BE2C (cell line): ENCODE measurements at regions not wholly inside any gene's neighbourhood (a gene's known extent, or its start where the extent isn't known, plus 50 kb on each side); places are given as distances from the start of the nearest gene placed in this dataset.

Experiments used
- DNase-seq: peaks from one replicate; pipeline ENCODE4 v3.0.0-alpha.2; 2020
- H3K27me3 ChIP-seq: fragments of 250-450 bp; sonication (Bioruptor Pico); 2 replicates; pipeline ENCODE4 v1.5.1; 2020; ENCODE audit warnings: mild to moderate bottlenecking
- H3K36me3 ChIP-seq: fragments of 250-450 bp; sonication (Bioruptor Pico); 2 replicates; pipeline ENCODE4 v1.5.1; 2020; ENCODE audit warnings: mild to moderate bottlenecking
- H3K4me1 ChIP-seq: fragments of 250-450 bp; sonication (Bioruptor Pico); 2 replicates; pipeline ENCODE4 v1.5.1; 2020
- H3K4me3 ChIP-seq: 2 replicates; pipeline ENCODE4 v1.5.1; 2011; ENCODE audit warnings: low read depth, low read length
- H3K9me3 ChIP-seq: fragments of 250-450 bp; sonication (Bioruptor Pico); 2 replicates; pipeline ENCODE4 v1.5.1; 2020
- TF ChIP-seq, protein P1 (sequence below): IDR thresholded peaks from 2 replicates; pipeline ENCODE4 v1.5.1; 2012; ENCODE audit warnings: mild to moderate bottlenecking, low read depth, low read length

DNA sequence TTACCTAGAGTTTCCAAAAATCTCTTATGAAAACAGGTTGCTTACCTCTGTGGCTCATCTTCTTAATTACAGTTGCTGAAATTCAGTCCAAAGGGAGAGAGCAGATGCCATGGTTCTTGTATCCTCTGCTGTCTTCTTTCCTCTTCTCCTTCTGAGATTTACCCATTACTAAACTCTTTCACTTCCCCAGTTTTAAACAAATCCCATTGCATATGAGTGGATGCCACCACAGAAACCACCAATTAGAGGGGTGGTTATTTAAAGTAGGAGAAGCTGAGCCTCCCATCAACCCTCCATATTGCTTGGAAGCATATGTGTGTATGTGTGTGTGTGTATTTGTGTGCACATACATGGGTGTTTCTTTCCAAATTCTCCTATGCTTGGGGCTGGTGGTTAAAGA, 128.5 kb upstream of the KCNK1 start:
- no peaks in the 10 kb centered on the region for H3K4me1 ChIP-seq
- no peaks in the 10 kb centered on the region; the same call in 1 of the 2 replicates for H3K27me3 ChIP-seq
- H3K4me3 ChIP-seq = no peak overlapping the region
- H3K36me3 ChIP-seq = no peaks in the 10 kb centered on the region
- no peak for DNase-seq
- H3K9me3 ChIP-seq = no peaks in the 10 kb centered on the region
- TF ChIP-seq, protein P1, sequence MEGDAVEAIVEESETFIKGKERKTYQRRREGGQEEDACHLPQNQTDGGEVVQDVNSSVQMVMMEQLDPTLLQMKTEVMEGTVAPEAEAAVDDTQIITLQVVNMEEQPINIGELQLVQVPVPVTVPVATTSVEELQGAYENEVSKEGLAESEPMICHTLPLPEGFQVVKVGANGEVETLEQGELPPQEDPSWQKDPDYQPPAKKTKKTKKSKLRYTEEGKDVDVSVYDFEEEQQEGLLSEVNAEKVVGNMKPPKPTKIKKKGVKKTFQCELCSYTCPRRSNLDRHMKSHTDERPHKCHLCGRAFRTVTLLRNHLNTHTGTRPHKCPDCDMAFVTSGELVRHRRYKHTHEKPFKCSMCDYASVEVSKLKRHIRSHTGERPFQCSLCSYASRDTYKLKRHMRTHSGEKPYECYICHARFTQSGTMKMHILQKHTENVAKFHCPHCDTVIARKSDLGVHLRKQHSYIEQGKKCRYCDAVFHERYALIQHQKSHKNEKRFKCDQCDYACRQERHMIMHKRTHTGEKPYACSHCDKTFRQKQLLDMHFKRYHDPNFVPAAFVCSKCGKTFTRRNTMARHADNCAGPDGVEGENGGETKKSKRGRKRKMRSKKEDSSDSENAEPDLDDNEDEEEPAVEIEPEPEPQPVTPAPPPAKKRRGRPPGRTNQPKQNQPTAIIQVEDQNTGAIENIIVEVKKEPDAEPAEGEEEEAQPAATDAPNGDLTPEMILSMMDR = no peak

DNA sequence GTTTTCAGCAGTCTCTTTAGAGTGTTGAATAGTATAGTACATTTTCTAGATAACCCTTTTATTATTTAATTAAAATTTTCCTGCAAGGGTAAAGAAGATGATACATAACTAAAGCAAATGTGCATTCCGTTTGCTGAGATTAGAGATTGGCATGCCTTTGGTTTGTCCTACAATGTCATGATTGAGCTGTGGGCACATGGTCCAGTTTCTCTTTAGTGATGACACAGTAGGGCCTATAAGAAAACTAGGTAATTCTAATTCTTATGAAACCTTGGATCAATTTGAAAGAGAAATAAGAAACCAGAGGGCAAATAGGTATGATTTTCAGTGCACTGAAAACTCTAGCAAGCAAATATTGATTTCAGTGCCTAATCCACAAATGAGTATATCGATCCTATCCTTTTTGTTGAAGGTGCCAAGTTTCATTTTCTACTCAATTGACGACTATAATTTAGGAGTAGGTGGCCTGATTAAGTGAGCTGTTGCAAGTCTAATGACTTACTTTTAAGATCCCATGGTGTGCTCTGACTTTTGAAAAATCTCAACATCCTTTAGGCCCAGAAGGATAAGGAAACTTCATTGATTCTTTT, 128.0 kb upstream of the KCNK1 start:
- TF ChIP-seq, protein P1 = no peak
- H3K9me3 ChIP-seq = no peaks in the 10 kb centered on the region
- DNase-seq = no peak
- no peaks in the 10 kb centered on the region for H3K27me3 ChIP-seq
- H3K4me1 ChIP-seq = no peaks in the 10 kb centered on the region
- H3K36me3 ChIP-seq = no peaks in the 10 kb centered on the region
- no peak overlapping the region for H3K4me3 ChIP-seq

DNA sequence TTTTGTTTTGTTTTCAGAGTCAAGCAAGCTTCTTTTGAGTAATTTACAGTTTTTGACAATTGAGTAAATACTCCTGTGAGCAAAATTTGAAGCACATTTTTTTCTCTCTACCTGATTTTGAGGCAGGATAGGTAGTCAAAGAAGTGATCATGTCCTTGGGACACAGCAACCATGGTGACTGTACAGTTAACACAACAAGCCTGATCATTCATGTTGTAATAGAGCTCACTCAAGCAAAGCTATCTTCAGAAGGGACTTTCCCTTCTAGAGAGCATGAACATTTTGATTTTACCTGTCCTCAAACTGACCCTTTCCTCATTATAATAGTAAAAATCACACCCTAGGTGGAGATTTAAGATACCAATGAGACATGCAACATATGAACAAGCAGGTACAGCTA, 126.5 kb upstream of the KCNK1 start:
- TF ChIP-seq, protein P1 = no peak

DNA sequence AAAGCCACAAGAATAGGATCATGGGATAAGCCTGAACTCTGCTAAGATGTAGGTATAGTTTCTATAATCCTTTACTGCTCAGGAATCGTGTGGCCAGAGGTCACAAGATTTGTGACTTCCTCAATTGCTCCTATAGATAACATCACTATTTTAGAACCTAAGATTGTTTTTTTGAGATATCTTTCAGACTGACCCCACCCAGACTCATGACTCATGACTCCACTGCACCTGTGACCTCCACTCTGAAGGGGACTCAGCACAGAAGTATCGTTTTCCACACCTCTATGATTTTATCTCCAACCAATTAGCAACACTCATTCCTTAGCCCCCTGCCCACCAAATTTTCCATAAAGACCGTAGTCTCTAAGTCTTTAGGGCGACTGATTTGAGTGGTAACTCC, 124.5 kb upstream of the KCNK1 start:
- H3K4me1 ChIP-seq = no peaks in the 10 kb centered on the region
- DNase-seq = no peak
- H3K36me3 ChIP-seq = no peaks in the 10 kb centered on the region
- H3K9me3 ChIP-seq = no peaks in the 10 kb centered on the region
- H3K27me3 ChIP-seq = no peaks in the 10 kb centered on the region
- TF ChIP-seq, protein P1 = no peak
- H3K4me3 ChIP-seq = no peak overlapping the region

More for the DNA sequence above, 126.5 kb upstream of the KCNK1 start:
- no peaks in the 10 kb centered on the region for H3K36me3 ChIP-seq
- H3K4me3 ChIP-seq = no peak overlapping the region
- no peaks in the 10 kb centered on the region for H3K27me3 ChIP-seq
- H3K4me1 ChIP-seq = no peaks in the 10 kb centered on the region
- no peak for DNase-seq
- no peaks in the 10 kb centered on the region for H3K9me3 ChIP-seq

DNA sequence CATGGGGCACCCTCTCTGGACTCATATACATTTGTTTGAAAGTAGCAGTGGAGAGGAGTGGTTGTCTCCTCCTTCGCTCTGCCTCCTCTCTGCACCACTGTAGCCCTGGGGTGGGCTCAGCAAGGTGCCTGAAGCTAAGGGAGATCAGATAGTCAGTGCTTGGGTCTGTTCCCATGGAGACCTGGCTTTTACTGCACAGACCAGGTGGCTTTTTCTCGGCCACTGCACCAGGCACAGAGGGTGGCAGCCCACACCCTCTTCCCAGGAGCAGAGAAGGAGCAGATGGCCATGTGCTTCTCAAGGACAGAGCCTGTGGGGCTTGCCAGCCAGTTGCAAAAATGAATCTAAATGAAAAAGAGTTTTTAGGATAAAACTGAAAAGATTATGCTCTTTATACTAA, 123.4 kb upstream of the KCNK1 start:
- no peaks in the 10 kb centered on the region for H3K9me3 ChIP-seq
- peak; percentile 12 for DNase-seq
- no peaks in the 10 kb centered on the region for H3K4me1 ChIP-seq
- TF ChIP-seq, protein P1 = no peak
- H3K36me3 ChIP-seq = no peaks in the 10 kb centered on the region
- H3K4me3 ChIP-seq = no peak overlapping the region
- H3K27me3 ChIP-seq = no peaks in the 10 kb centered on the region

DNA sequence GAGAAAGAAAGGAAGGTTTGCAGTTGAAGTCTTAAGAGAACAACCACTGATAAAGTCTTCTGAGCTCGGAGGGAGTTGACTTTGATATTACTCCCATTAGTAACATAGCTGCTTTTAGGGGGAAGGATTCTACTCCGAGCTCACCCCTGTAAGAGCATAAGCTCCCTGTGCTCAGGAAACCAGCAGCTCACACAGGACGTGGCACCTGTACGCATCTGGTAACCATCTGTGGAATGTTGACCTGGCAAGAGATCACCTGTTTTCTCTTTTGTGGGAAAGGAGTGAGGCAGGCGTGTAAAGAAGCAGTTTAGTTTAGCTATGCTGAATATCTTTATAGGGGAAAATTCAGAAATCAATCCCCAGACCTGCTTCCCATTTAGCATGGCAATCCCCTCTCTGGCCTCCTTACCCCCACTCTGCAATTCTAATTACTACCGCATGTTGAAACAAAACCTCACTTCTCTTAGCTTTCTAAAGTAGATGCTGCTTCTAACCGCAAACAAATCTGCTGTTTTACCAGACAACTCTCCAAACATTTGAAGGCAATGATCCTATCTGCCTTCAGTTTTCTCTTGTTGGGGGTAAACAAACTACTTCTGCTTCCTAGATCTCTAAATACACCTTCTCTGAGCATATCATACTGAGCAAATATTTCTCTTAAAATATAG, 121.8 kb upstream of the KCNK1 start:
- Histone ChIP-seq H3K27me3 (no peaks in the 10 kb centered on the region), H3K9me3 (no peaks in the 10 kb centered on the region), H3K36me3 (no peaks in the 10 kb centered on the region), H3K4me3 (no peak overlapping the region), H3K4me1 (no peaks in the 10 kb centered on the region)
- TF ChIP-seq, protein P1 = no peak
- no peak for DNase-seq
